ENCODE measurements at regions not wholly inside any gene's neighbourhood (a gene's known extent, or its start where the extent isn't known, plus 50 kb on each side); places are given as distances from the start of the nearest gene placed in this dataset.

DNA sequence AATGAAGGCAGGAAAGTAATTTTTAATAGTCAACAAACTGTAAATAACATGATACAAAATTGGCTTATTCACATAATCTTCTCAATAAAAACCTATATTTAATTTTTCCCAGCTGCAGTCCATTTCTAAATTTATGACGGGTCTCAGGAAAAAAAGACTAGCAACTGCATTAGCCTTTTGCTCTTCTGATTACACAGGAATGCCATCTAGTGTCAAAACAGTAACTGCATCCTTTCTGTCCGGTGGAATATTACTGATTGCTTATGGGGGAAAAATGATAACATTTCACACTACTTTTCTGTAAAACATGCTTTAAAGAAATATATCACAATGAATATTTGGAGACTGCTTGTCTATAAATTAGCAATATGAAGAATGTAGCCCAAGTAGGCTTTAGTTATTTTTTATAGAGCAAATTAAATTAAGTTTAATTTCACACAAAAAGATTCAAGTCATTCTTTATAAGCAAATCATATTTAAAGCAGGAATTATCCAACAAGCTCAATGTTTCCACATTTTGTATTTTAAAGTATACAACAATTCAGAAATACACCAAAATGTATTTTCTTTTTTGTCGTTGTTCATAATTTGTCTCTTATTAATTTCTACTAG, 534.7 kb downstream of the CDH10 start:
- Histone ChIP-seq H3K27me3 (ENCODE audit: control insufficient read depth, insufficient read depth, low read length) (no peaks in the 10 kb centered on the region), H3K36me3 (ENCODE audit: control insufficient read depth, insufficient read depth, low read length) (no peaks in the 10 kb centered on the region), H3K27ac (ENCODE audit: low read depth, low read length) (no peak overlapping the region), H3K9me3 (ENCODE audit: control insufficient read depth, insufficient read depth, low read length) (0 out of 2 replicates have a peak, but pooled peaks cover 2% of the 10 kb centered on the region), H3K4me1 (ENCODE audit: control insufficient read depth, insufficient read depth, low read length) (no peaks in the 10 kb centered on the region), H3K4me3 (ENCODE audit: low read depth, low read length) (no peak overlapping the region), H3K9ac (ENCODE audit: low read depth, low read length) (no peak overlapping the region)

DNA sequence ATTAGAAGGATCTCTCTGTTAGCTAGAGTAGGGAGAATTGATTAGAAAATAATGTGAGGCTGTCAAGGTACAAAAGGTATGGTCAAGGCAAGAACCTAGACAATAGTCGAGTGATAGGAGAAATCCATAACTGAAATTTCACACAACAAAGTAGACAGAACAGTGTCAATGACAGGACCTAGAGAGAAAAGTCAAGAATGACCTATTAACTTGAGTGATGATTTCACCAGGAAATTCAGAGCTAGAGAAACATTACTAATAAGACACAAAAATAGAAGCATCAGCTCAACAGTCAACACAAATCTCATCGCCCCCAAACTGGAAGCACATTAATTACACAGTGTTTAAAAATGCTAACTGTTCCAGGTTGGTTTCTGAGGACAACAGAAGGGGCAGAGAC, 532.4 kb downstream of the CDH10 start:
- Histone ChIP-seq H3K9me3 (ENCODE audit: control insufficient read depth, insufficient read depth, low read length) (no peaks in the 10 kb centered on the region), H3K4me1 (ENCODE audit: control insufficient read depth, insufficient read depth, low read length) (no peaks in the 10 kb centered on the region), H3K9ac (ENCODE audit: low read depth, low read length) (no peak overlapping the region), H3K27ac (ENCODE audit: low read depth, low read length) (no peak overlapping the region), H3K36me3 (ENCODE audit: control insufficient read depth, insufficient read depth, low read length) (no peaks in the 10 kb centered on the region), H3K4me3 (ENCODE audit: low read depth, low read length) (no peak overlapping the region), H3K27me3 (ENCODE audit: control insufficient read depth, insufficient read depth, low read length) (no peaks in the 10 kb centered on the region)

DNA sequence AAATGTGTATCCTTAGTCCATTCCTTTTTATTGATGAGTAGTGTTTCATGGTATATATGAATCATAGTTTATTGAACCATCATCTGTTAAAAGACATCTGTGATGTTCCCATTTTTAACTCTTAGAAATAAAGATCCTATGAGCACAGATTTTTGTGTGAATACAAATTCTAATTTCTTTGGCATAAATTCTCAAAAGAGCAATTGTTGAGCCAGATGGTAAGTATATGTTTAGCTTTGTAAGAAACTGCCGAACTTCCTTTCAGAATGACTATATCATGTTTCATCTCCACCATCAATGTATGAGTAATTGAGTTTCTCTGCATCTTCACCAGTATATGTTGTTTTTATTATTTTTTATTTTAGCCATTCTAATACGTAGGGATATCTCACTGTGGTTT, 526.4 kb downstream of the CDH10 start:
- Histone ChIP-seq H3K27ac (ENCODE audit: low read depth, low read length) (no peak overlapping the region), H3K9ac (ENCODE audit: low read depth, low read length) (no peak overlapping the region)

DNA sequence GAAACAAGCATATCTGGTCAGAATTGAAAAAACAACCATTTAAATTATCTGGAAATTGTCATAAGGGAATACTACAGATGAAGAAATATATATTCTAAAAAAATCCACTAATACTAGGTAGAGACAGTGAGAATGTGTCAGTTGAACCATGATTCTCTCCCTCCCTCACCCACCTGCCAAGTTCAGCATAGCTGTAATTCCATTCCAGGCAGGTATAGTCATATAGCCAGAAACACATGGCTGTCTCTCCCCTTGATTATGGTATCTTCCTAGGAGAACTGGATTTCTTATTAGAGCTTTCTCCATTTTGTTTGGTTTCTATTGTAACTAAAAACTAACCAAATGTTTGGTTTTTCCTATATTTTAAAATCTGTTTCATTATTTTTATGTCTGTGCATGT, 509.2 kb downstream of the CDH10 start:
- no peaks in the 10 kb centered on the region for H3K4me1 ChIP-seq (ENCODE audit: control insufficient read depth, insufficient read depth, low read length)
- H3K27ac ChIP-seq (ENCODE audit: low read depth, low read length), result no peak overlapping the region
- H3K4me3 ChIP-seq (ENCODE audit: low read depth, low read length), result no peak overlapping the region
- H3K36me3 ChIP-seq (ENCODE audit: control insufficient read depth, insufficient read depth, low read length), result no peaks in the 10 kb centered on the region
- H3K9ac ChIP-seq (ENCODE audit: low read depth, low read length), result no peak overlapping the region
- H3K9me3 ChIP-seq (ENCODE audit: control insufficient read depth, insufficient read depth, low read length), result no peaks in the 10 kb centered on the region
- no peaks in the 10 kb centered on the region for H3K27me3 ChIP-seq (ENCODE audit: control insufficient read depth, insufficient read depth, low read length)

More for the DNA sequence above, 526.4 kb downstream of the CDH10 start:
- H3K4me1 ChIP-seq (ENCODE audit: control insufficient read depth, insufficient read depth, low read length), result no peaks in the 10 kb centered on the region
- no peak overlapping the region for H3K4me3 ChIP-seq (ENCODE audit: low read depth, low read length)
- H3K9me3 ChIP-seq (ENCODE audit: control insufficient read depth, insufficient read depth, low read length), result peaks cover 10% of the 10 kb centered on the region
- no peaks in the 10 kb centered on the region for H3K36me3 ChIP-seq (ENCODE audit: control insufficient read depth, insufficient read depth, low read length)
- no peaks in the 10 kb centered on the region for H3K27me3 ChIP-seq (ENCODE audit: control insufficient read depth, insufficient read depth, low read length)

DNA sequence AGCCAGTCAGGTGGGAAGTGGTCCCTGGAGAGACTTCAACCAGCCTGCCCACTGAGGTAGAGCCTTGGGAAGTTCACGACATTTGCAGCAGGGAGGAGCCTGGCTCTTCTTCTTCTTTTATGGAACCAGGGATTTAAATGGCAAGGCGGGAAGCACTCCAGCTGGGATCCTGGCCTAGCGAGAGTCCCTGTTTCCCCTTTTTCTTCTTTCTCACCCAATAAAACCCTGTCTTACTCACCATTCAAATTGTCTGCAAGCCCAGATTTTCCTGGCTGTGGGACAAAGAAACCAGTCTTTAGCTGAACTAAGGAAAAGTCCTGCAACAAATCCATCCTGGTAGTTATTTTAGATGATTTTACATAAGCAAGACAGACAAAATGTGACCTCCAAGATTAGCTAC, 503.7 kb downstream of the CDH10 start:
- H3K27ac ChIP-seq (ENCODE audit: low read depth, low read length), result no peak overlapping the region
- H3K9me3 ChIP-seq (ENCODE audit: control insufficient read depth, insufficient read depth, low read length), result no peaks in the 10 kb centered on the region
- no peak overlapping the region for H3K9ac ChIP-seq (ENCODE audit: low read depth, low read length)

DNA sequence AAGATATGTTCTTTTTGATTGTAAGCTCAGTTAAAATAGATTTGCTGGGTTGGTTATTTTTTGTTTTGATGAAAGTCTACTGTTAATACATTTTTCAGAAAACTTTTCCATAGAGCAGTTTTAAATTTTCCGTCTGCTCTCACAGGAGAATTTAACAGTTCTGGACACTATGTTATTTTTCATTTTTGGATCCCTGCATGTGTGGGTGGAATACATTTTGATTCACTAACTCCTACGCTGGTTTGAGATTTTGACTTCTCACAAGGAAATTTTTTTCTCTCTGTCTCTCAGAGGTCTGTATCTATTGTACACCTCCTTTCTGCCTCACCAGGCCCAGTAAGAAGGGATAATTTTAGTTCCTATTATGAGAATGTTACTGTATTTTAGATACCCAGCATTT, 502.4 kb downstream of the CDH10 start:
- Histone ChIP-seq H3K27ac (ENCODE audit: low read depth, low read length) (no peak overlapping the region), H3K9me3 (ENCODE audit: control insufficient read depth, insufficient read depth, low read length) (no peaks in the 10 kb centered on the region), H3K27me3 (ENCODE audit: control insufficient read depth, insufficient read depth, low read length) (no peaks in the 10 kb centered on the region), H3K9ac (ENCODE audit: low read depth, low read length) (no peak overlapping the region), H3K36me3 (ENCODE audit: control insufficient read depth, insufficient read depth, low read length) (no peaks in the 10 kb centered on the region), H3K4me1 (ENCODE audit: control insufficient read depth, insufficient read depth, low read length) (no peaks in the 10 kb centered on the region), H3K4me3 (ENCODE audit: low read depth, low read length) (no peak overlapping the region)

More for the DNA sequence above, 503.7 kb downstream of the CDH10 start:
- Histone ChIP-seq H3K27me3 (ENCODE audit: control insufficient read depth, insufficient read depth, low read length) (no peaks in the 10 kb centered on the region), H3K36me3 (ENCODE audit: control insufficient read depth, insufficient read depth, low read length) (no peaks in the 10 kb centered on the region), H3K4me1 (ENCODE audit: control insufficient read depth, insufficient read depth, low read length) (no peaks in the 10 kb centered on the region), H3K4me3 (ENCODE audit: low read depth, low read length) (no peak overlapping the region)

DNA sequence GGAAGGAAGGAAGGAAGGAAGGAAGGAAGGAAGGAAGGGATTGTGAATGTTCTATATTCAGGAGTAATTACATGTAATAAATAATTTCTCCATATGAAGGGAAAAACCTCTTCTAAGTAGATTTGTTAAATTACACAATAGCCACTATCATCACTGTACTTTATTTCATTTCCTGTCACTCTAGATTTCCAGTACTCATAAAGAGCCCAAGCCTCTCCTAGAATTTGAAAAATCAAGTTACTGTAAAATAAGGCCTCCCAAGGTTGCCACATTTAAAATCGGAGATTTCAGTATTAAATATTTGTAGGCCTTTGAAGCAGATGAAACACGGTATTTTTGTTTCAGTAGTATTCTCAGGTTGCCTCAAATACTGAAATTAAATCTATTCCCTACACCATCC, 499.0 kb downstream of the CDH10 start:
- Histone ChIP-seq H3K9ac (ENCODE audit: low read depth, low read length) (no peak overlapping the region), H3K27ac (ENCODE audit: low read depth, low read length) (no peak overlapping the region), H3K4me3 (ENCODE audit: low read depth, low read length) (no peak overlapping the region), H3K4me1 (ENCODE audit: control insufficient read depth, insufficient read depth, low read length) (no peaks in the 10 kb centered on the region), H3K36me3 (ENCODE audit: control insufficient read depth, insufficient read depth, low read length) (no peaks in the 10 kb centered on the region), H3K27me3 (ENCODE audit: control insufficient read depth, insufficient read depth, low read length) (no peaks in the 10 kb centered on the region), H3K9me3 (ENCODE audit: control insufficient read depth, insufficient read depth, low read length) (no peaks in the 10 kb centered on the region)

DNA sequence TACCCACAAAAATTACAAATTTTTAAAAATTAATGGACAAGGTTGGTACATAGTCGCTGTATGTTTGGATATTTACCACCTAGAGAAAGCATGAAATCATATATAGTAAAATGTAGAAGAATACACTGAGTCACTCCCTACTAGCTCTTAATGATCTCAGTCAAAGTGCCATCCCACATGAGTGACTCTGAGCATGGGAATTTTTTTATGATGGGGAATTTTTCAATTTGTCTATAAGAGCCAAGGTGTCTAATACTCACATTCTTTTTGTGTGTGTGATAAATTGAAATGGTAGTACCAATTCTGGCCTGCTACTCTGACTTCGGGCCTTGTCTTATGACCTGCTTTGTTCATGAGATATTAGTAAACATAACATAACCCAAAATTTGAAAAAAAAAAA, 483.2 kb downstream of the CDH10 start:
- Histone ChIP-seq H3K36me3 (ENCODE audit: control insufficient read depth, insufficient read depth, low read length) (no peaks in the 10 kb centered on the region), H3K9ac (ENCODE audit: low read depth, low read length) (no peak overlapping the region), H3K27me3 (ENCODE audit: control insufficient read depth, insufficient read depth, low read length) (no peaks in the 10 kb centered on the region), H3K27ac (ENCODE audit: low read depth, low read length) (no peak overlapping the region), H3K9me3 (ENCODE audit: control insufficient read depth, insufficient read depth, low read length) (no peaks in the 10 kb centered on the region), H3K4me3 (ENCODE audit: low read depth, low read length) (no peak overlapping the region), H3K4me1 (ENCODE audit: control insufficient read depth, insufficient read depth, low read length) (no peaks in the 10 kb centered on the region)

DNA sequence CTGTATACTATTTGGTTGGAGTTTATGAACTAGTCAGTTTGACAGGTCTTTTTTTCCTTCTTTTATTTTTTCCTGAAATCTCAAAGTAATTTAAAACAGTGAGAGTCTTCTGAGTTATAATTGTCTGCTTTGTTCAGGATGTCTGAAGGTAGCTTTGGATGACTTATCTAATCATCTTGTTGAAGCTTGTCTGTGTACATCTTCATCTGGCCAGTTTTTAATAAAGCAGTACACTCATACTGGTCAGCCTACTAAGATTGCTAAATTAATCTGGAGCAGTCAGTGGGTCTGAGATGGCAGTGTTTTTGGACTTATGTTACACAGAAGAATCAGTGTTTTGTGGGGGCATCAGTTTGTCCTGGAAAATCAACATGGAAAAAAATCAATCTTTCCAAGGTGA, 482.4 kb downstream of the CDH10 start:
- H3K27me3 ChIP-seq (ENCODE audit: control insufficient read depth, insufficient read depth, low read length), result no peaks in the 10 kb centered on the region

DNA sequence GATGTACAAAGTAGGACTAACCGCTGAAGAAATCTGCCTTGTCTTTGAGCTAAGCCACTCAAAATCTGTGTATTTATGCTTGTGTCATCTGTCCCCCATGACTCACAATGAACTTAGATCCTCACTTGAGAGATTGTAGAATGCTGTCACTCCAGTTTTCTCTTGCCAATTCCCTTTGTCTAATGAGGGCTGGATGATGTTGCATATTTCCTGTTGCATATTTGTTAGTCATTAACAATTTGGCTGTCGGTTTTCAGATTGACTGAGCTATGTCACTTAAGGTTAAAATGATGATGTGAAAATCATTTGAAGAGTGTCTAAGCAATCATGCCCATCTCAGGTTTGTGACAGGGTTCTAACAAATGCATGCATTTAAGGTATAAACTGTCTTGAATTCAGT, 481.7 kb downstream of the CDH10 start:
- Histone ChIP-seq H3K4me1 (ENCODE audit: control insufficient read depth, insufficient read depth, low read length) (no peaks in the 10 kb centered on the region), H3K27ac (ENCODE audit: low read depth, low read length) (no peak overlapping the region), H3K9ac (ENCODE audit: low read depth, low read length) (no peak overlapping the region)

More for the DNA sequence above, 482.4 kb downstream of the CDH10 start:
- Histone ChIP-seq H3K4me1 (ENCODE audit: control insufficient read depth, insufficient read depth, low read length) (no peaks in the 10 kb centered on the region), H3K27ac (ENCODE audit: low read depth, low read length) (no peak overlapping the region), H3K9me3 (ENCODE audit: control insufficient read depth, insufficient read depth, low read length) (no peaks in the 10 kb centered on the region), H3K4me3 (ENCODE audit: low read depth, low read length) (no peak overlapping the region), H3K36me3 (ENCODE audit: control insufficient read depth, insufficient read depth, low read length) (no peaks in the 10 kb centered on the region), H3K9ac (ENCODE audit: low read depth, low read length) (no peak overlapping the region)

DNA sequence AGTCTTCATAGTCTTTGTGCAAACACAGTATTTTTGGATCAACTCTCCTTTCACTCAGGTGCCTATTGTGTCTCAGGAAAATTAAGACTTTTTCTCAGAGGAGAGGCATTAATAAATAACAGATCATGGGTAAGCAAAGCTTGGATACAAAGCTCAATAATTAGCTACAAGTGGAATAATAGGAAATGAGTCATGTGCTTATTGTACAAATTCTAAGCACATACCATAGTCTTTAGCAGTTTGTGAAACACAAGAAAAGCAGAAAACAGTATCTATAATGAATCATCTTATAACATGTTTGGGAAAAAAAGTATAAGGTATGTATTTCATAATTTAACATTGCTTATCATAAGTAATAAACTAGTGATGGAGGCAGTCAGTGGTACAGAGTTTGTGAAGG, 477.0 kb downstream of the CDH10 start:
- H3K4me3 ChIP-seq (ENCODE audit: low read depth, low read length), result no peak overlapping the region
- no peaks in the 10 kb centered on the region for H3K27me3 ChIP-seq (ENCODE audit: control insufficient read depth, insufficient read depth, low read length)
- no peak overlapping the region for H3K9ac ChIP-seq (ENCODE audit: low read depth, low read length)
- no peaks in the 10 kb centered on the region for H3K36me3 ChIP-seq (ENCODE audit: control insufficient read depth, insufficient read depth, low read length)
- no peaks in the 10 kb centered on the region for H3K4me1 ChIP-seq (ENCODE audit: control insufficient read depth, insufficient read depth, low read length)
- no peaks in the 10 kb centered on the region for H3K9me3 ChIP-seq (ENCODE audit: control insufficient read depth, insufficient read depth, low read length)
- H3K27ac ChIP-seq (ENCODE audit: low read depth, low read length), result no peak overlapping the region

More for the DNA sequence above, 481.7 kb downstream of the CDH10 start:
- Histone ChIP-seq H3K4me3 (ENCODE audit: low read depth, low read length) (no peak overlapping the region), H3K9me3 (ENCODE audit: control insufficient read depth, insufficient read depth, low read length) (no peaks in the 10 kb centered on the region), H3K36me3 (ENCODE audit: control insufficient read depth, insufficient read depth, low read length) (no peaks in the 10 kb centered on the region), H3K27me3 (ENCODE audit: control insufficient read depth, insufficient read depth, low read length) (no peaks in the 10 kb centered on the region)

All from HUES48 (cell line).